Activated CD8-positive, alpha-beta memory T cell treated with anti-CD3 and anti-CD28 coated beads, Interleukin-2, amount 10 ng/mL, durations not matched to agents 7 days and 5 days (primary cell): ENCODE measurements at regions not wholly inside any gene's neighbourhood (a gene's known extent, or its start where the extent isn't known, plus 50 kb on each side); places are given as distances from the start of the nearest gene placed in this dataset.
"Not testable (repeated sequence)": the region's sequence is repeated elsewhere in the genome, so short reads cannot be mapped to it uniquely, and the experiment has no call there.

Experiments used
- ATAC-seq: fragments of 150-1000 bp; cut with Tn5 transposase; one replicate; pipeline ENCODE4 v1.10.0; 2021; ENCODE audit warnings: moderate library complexity
- CTCF ChIA-PET: fragments of 350-600 bp; sonication (Branson Sonifier 250); formaldehyde crosslinking; loops from one replicate; lab custom pipeline; 2021; ENCODE audit warnings: antibody characterized with exemption; lab: Charles Lee
- DNase-seq: peaks from one replicate; pipeline ENCODE4 v3.0.0-alpha.2; 2020
- H3K27ac Mint-ChIP-seq: one replicate; pipeline ENCODE4 v1.8.0; 2021; ENCODE audit warnings: mild to moderate bottlenecking, mixed read lengths
- H3K27me3 Mint-ChIP-seq: one replicate; pipeline ENCODE4 v1.8.0; 2021; ENCODE audit warnings: mixed read lengths
- H3K36me3 Mint-ChIP-seq: one replicate; pipeline ENCODE4 v1.8.0; 2021; ENCODE audit warnings: mild to moderate bottlenecking, mixed read lengths
- H3K4me1 Mint-ChIP-seq: one replicate; pipeline ENCODE4 v1.8.0; 2021; ENCODE audit warnings: mixed read lengths
- H3K4me3 Mint-ChIP-seq: one replicate; pipeline ENCODE4 v1.8.0; 2021; ENCODE audit warnings: mild to moderate bottlenecking, moderate library complexity, mixed read lengths
- H3K9me3 Mint-ChIP-seq: one replicate; pipeline ENCODE4 v1.8.0; 2022; ENCODE audit warnings: low read depth, mixed read lengths

DNA sequence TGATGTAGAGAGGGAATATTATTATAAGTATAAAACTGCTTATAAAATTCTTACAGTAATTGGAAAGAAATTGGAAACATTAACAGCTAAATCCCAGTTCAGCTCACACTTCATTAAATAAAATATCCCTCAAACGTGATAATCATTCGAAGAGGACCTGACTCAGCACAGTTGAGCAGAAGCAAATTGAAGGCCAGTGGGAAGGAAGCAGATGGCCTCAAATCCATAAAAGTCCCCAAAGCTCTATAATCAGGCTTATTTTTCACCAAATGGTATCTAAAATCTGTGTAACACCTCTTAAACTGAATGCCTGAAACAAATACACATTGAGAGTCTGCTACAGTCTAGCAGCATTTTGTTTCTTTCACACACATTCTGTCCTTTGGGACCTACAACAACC is 106.8 kb downstream of the TENT5C start:
- peaks cover 4% of the 10 kb centered on the region for H3K9me3 Mint-ChIP-seq
- H3K27me3 Mint-ChIP-seq, result peaks cover 6% of the 10 kb centered on the region
- H3K36me3 Mint-ChIP-seq, result no peaks in the 10 kb centered on the region
- H3K27ac Mint-ChIP-seq, result no peak overlapping the region
- no peak overlapping the region for H3K4me3 Mint-ChIP-seq
- peaks cover 2% of the 10 kb centered on the region for H3K4me1 Mint-ChIP-seq
- DNase-seq (no peak), ATAC-seq (no peak)
- CTCF ChIA-PET, result interaction anchor here (0.7 to 4.0 kb wide), 3 partner anchors 42 to 178 kb away, joined by 3 to 17 read pairs (median 3); no protein-coding TSS in a partner anchor

DNA sequence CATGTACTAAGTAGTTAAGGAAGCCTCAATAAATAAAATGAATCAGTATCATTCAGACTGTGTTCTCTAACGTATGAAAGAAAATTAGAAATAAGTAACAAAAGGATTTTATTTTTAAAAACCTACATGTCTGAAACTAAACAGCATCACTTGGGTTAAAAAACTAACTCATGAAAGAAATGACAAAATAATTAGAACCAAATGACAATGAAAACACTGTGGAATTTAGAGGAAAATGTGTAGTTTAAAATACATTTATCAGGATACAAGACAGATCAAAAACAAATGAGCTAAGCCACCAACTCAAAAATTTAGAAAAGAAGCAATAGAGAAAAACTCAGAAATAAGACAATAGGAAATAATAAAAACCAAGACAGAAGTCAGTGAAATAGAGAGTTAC is 108.7 kb downstream of the TENT5C start:
- Mint-ChIP-seq H3K4me1 (peaks cover under 1% of the 10 kb centered on the region), H3K27me3 (peaks cover 6% of the 10 kb centered on the region), H3K4me3 (no peak overlapping the region), H3K36me3 (peaks cover 6% of the 10 kb centered on the region), H3K9me3 (peaks cover 7% of the 10 kb centered on the region), H3K27ac (no peak overlapping the region)
- no peak for ATAC-seq
- DNase-seq, result no peak
- CTCF ChIA-PET, result interaction anchor here (1.5 kb wide), 1 partner anchor 40 kb away, joined by 4 read pairs; no protein-coding TSS in a partner anchor

DNA sequence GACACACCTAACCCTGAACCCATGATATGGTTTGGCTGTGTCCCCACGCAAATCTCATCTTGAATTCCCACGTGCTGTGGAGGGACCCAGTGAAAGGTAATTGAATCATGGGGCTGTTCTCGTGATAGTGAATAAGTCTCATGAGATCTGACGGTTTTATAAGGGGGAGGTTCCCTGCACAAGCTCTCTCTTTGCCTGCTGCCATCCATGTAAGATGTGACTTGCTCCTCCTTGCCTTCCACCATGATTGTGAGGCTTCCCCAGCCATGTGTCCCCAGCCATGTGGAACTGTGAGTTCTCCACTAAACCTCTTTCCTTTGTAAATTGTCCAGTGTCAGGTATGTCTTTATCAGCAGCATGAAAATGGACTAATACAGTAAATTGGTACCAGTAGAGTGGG is 110.2 kb downstream of the TENT5C start:
- not testable (repeated sequence) for DNase-seq, H3K4me3 Mint-ChIP-seq, ATAC-seq, H3K4me1 Mint-ChIP-seq, H3K27me3 Mint-ChIP-seq, H3K27ac Mint-ChIP-seq
- Mint-ChIP-seq H3K9me3 (peaks cover 13% of the 10 kb centered on the region), H3K36me3 (peaks cover 11% of the 10 kb centered on the region)
- CTCF ChIA-PET, result interaction anchor here (0.8 kb wide), 1 partner anchor 42 kb away, joined by 5 read pairs; no protein-coding TSS in a partner anchor

DNA sequence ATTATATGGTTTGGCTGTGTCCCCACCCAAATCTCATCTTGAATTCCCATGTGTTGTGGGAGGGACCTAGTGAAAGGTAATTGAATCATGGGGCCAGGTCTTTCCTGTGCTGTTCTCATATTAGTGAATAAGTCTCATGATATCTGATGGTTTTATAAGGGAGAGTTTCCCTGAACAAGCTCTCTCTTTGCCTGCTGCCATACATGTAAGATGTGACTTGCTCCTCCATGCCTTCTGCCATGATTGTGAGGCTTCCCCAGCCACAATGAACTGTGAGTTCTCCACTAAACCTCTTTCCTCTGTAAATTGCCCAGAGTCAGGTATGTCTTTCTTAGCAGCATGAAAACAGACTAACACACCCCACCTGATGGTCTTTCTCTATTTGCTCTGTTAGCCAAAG is 112.1 kb downstream of the TENT5C start:
- H3K9me3 Mint-ChIP-seq, result peaks cover 13% of the 10 kb centered on the region
- H3K4me1 Mint-ChIP-seq, CTCF ChIA-PET, ATAC-seq, H3K27ac Mint-ChIP-seq, DNase-seq, H3K27me3 Mint-ChIP-seq, H3K4me3 Mint-ChIP-seq: not testable (repeated sequence)
- peaks cover 11% of the 10 kb centered on the region for H3K36me3 Mint-ChIP-seq

DNA sequence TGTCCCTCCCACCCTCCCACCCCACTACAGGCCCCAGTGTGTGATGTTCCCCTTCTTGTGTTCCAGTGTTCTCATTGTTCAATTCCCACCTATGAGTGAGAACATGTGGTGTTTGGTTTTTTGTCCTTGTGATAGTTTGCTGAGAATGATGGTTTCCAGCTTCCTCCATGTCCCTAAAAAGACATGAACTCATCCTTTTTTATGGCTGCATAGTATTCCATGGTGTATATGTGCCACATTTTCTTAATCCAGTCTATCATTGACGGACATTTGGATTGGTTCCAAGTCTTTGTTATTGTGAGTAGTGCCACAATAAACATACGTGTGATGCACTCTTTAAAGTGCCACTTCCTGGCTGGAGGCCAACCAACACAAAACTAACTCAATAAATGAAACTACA is 112.7 kb downstream of the TENT5C start:
- H3K4me1 Mint-ChIP-seq, CTCF ChIA-PET, ATAC-seq, H3K4me3 Mint-ChIP-seq, H3K27ac Mint-ChIP-seq, H3K27me3 Mint-ChIP-seq, DNase-seq: not testable (repeated sequence)
- Mint-ChIP-seq H3K36me3 (peaks cover 12% of the 10 kb centered on the region), H3K9me3 (peaks cover 13% of the 10 kb centered on the region)

DNA sequence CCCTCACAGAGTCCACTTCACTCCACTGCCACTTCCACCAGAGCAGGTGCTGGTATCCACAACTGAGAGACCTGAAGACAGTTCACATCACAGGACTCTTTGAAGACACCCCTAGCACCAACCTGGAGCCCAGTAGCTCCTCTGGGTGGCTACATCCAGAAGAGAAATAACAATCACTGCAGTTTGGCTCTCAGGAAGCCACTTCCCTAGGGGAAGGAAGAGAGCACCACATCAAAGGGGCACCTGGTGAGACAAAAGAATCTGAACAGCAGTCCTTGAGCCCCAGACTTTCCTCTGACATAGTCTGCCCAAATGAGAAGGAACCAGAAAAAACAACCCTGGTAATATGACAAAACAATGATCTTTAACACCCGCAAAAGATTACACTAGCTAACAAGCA is 113.2 kb downstream of the TENT5C start:
- no peaks in the 10 kb centered on the region for H3K4me1 Mint-ChIP-seq
- peaks cover 4% of the 10 kb centered on the region for H3K27me3 Mint-ChIP-seq
- no peak for DNase-seq
- peaks cover 13% of the 10 kb centered on the region for H3K9me3 Mint-ChIP-seq
- CTCF ChIA-PET, result no interaction called here
- no peak for ATAC-seq
- H3K36me3 Mint-ChIP-seq, result peaks cover 12% of the 10 kb centered on the region
- no peak overlapping the region for H3K4me3 Mint-ChIP-seq
- no peak overlapping the region for H3K27ac Mint-ChIP-seq

DNA sequence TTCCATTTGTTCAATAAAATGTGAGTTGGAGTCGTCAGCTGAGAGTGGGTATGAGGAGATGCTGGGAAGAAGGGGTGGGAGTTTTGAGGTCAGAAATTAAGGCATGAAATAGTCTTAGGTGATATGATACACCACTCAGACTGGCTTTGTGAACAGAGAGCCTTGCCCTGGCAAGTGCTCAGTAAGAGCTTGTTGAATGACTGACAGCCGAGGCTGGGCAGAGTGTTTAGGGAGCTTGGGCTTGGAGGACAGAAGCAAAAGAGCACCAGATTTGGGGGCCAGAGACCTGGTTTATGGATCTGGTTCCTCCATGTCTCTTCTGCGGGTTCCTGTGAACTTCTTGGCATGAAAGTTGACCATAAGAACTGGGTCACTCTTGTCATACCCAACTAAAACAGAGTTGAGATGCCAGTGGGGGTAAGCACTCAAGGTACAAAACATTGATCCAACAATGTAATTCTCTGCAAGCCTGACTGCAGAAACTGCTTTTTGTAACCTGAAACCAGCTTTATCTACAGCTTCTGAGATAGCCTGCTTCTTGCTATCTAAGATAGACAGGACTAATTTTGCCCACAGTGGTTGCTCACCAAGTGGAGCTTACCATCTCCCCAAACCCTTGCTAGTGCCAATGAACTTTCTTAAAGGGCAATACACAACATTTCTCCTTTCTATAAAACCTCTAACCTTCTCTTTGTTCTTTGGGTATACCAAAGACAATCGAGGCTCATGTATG is 126.4 kb downstream of the TENT5C start:
- ATAC-seq, result no peak
- no peak for DNase-seq
- H3K27ac Mint-ChIP-seq, result no peak overlapping the region
- H3K4me1 Mint-ChIP-seq, result peaks cover 11% of the 10 kb centered on the region
- H3K27me3 Mint-ChIP-seq, result peaks cover 9% of the 10 kb centered on the region
- H3K4me3 Mint-ChIP-seq, result no peak overlapping the region
- CTCF ChIA-PET, result interaction anchor here (1.3 to 8.1 kb wide), 3 partner anchors 24 to 197 kb away, joined by 3 to 59 read pairs (median 5); no protein-coding TSS in a partner anchor
- peaks cover 6% of the 10 kb centered on the region for H3K36me3 Mint-ChIP-seq
- peaks cover 10% of the 10 kb centered on the region for H3K9me3 Mint-ChIP-seq

DNA sequence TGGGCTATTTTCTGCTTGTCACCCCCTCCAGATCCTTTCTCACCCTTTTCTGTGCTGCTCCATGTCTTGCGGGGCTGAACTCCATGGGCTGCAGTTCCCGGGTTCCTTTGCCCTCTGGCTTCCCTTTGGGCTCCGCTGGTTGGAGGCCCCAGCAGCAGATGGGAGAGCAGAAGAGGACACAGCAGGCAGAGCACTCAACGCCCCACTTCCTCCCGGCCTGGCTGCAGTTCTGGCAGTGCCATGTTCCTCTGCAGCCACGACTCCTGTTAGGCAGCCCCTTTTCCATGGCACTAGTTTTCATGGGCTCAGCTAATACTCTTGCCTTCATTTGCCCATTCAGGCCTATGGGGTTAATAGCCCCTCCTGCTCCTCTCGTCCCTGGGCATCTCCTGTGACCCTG is 127.1 kb downstream of the TENT5C start:
- no peak overlapping the region for H3K27ac Mint-ChIP-seq
- ATAC-seq, result no peak
- H3K4me1 Mint-ChIP-seq, result peaks cover 11% of the 10 kb centered on the region
- DNase-seq, result no peak
- H3K9me3 Mint-ChIP-seq, result peaks cover 3% of the 10 kb centered on the region
- H3K36me3 Mint-ChIP-seq, result peaks cover 3% of the 10 kb centered on the region
- H3K27me3 Mint-ChIP-seq, result peaks cover 2% of the 10 kb centered on the region
- no peak overlapping the region for H3K4me3 Mint-ChIP-seq
- CTCF ChIA-PET, result interaction anchor here (1.3 to 8.1 kb wide), 3 partner anchors 23 to 198 kb away, joined by 3 to 59 read pairs (median 5); no protein-coding TSS in a partner anchor

DNA sequence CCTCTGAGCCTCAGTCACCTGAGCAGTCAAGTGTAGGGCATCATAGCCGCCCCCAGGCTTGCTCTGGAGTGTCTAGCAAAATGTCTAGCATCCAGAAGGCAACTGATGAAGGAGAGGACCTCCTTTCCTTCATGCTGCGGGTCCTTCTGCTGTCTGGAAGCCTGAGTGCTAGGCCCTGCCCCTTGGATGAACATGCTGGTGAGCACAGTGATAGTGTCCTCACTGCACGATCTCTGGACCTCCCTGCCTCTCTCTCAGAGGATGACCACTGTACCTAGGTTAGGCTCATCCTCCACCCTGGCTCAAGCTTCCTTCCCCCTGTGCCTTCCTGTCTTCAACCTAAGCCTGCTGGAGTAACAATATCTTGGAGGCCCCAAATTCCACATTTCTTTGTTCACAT is 128.6 kb downstream of the TENT5C start:
- CTCF ChIA-PET, result interaction anchor here (1.4 to 8.1 kb wide), 3 partner anchors 22 to 199 kb away, joined by 4 to 59 read pairs (median 4); no protein-coding TSS in a partner anchor
- Mint-ChIP-seq H3K36me3 (peaks cover 3% of the 10 kb centered on the region), H3K27me3 (no peaks in the 10 kb centered on the region), H3K9me3 (no peaks in the 10 kb centered on the region), H3K27ac (peak overlapping the region; percentile 80), H3K4me3 (no peak overlapping the region), H3K4me1 (peaks cover 11% of the 10 kb centered on the region)
- no peak for DNase-seq
- ATAC-seq, result no peak

DNA sequence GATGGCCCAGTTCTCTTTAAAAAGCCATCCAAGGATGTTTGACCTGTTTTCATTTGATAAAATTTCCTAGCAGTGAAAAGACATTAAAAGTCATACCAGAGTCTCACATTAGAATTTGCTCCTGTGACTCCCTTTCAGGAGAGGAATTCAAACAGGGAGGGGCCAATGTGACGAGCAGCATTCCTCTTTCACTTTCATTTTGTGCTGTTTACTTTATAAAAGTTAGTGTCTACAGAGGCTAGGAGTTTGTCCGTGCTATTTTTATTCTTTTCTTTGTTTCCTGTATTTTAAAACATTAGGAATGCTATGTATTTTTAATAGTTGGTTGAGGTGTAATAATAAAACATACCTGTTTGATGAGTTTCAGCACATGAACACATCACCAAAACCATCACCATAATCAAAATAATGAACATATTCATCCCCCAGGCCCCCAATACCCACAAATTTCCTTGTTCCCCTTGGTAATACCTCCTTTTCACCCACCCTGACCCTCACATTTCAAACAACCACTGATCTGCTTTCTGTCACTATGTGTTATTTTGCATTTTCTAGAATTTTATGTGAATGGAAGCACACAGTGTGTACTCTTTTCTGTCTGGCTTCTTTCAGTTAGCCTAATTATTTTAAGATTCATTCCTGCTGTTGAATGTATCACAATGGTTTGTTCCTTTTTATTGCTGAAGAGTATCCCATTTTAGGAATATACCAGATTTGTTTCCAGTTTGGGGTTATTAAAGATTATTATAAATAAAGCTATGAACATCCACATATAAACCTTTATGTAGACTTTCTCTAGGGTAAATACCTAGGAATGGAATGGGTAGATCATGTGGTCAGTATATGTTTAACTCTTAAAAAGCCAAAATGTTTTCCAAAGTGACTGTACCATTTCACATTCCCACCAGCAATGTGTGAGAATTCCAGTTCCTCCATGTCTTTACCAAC is 129.5 kb downstream of the TENT5C start:
- Mint-ChIP-seq H3K36me3 (peaks cover 3% of the 10 kb centered on the region), H3K27ac (peak overlapping the region; percentile 92), H3K27me3 (no peaks in the 10 kb centered on the region), H3K4me1 (peaks cover 11% of the 10 kb centered on the region), H3K4me3 (peak overlapping the region; percentile 73), H3K9me3 (no peaks in the 10 kb centered on the region)
- DNase-seq (peak; percentile 70), ATAC-seq (peak; percentile 97)
- CTCF ChIA-PET, result interaction anchor here (0.7 to 8.1 kb wide), 5 partner anchors 21 to 200 kb away, joined by 3 to 59 read pairs (median 4); no protein-coding TSS in a partner anchor

DNA sequence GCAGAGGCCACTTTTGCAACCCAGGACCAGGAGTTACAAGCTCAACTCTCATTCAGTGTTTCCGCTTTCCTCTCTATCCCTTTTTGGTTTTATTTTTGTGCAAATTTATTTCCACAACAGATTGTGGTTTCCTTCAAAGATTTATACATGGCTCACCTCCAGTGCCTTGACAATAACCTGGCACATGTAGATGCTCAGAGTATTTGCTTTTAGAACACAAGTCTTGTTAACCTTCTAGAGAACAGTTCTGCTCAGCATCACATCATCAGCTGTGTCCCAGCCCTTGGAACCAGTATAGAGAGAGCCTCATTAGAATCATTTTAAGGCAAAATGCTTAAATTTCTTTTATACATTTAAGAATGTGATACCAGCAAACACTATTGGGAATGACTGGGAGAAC is 133.7 kb downstream of the TENT5C start:
- H3K27me3 Mint-ChIP-seq, result peaks cover 20% of the 10 kb centered on the region
- H3K36me3 Mint-ChIP-seq, result peaks cover 3% of the 10 kb centered on the region
- no peak for DNase-seq
- H3K4me1 Mint-ChIP-seq, result peaks cover 10% of the 10 kb centered on the region
- ATAC-seq, result no peak
- H3K9me3 Mint-ChIP-seq, result no peaks in the 10 kb centered on the region
- no peak overlapping the region for H3K27ac Mint-ChIP-seq
- H3K4me3 Mint-ChIP-seq, result no peak overlapping the region
- CTCF ChIA-PET, result interaction anchor here (1.4 kb wide), 2 partner anchors 15 to 19 kb away, joined by 4 to 5 read pairs; no protein-coding TSS in a partner anchor

DNA sequence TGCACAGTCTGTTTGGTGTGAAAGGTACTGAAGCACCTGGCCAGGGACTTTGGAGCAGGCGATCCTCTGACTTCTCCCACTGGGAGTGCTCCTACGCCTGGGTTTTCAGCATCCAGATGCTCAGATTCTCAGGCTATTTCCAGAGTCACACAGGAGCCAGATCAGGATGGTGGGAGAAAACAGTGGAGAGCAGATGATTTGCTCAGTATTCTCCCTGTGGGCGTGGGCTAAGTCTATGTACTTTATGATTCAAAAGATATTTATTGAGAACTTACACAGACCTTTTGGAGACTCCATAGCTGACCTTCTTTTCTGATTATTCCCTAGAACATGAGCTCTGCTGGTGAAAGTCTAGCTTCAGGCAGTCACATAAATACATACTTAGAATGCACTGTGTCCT is 134.6 kb downstream of the TENT5C start:
- CTCF ChIA-PET, result interaction anchor here (1.2 to 1.9 kb wide), 3 partner anchors 13 to 18 kb away, joined by 4 to 8 read pairs (median 4); no protein-coding TSS in a partner anchor
- no peak overlapping the region for H3K27ac Mint-ChIP-seq

DNA sequence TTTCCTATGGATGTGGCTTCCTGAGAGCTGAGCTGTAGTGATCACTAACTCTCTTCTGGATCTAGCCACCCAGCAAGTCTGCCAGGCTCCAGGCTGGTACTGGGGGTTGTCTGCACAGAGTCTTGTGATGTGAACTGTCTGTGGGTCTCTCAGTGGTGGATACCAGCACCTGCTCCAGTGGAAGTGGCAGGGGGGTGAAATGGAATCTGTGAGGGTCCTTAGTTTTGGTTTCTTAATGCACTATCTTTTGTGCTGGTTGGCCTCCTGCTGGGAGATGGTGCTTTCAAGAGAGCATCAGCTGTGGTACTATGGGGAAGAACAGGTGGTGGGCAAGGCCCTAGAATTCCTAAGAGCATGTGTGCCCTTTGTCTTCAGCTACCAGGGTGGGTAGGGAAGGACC is 140.7 kb downstream of the TENT5C start:
- CTCF ChIA-PET, result interaction anchor here (2.0 kb wide), 1 partner anchor 12 kb away, joined by 7 read pairs; no protein-coding TSS in a partner anchor
- H3K4me1 Mint-ChIP-seq, ATAC-seq, H3K9me3 Mint-ChIP-seq, H3K27ac Mint-ChIP-seq, H3K4me3 Mint-ChIP-seq, DNase-seq, H3K36me3 Mint-ChIP-seq: not testable (repeated sequence)
- peaks cover 43% of the 10 kb centered on the region for H3K27me3 Mint-ChIP-seq

More for the DNA sequence above, 134.6 kb downstream of the TENT5C start:
- Mint-ChIP-seq H3K4me3 (no peak overlapping the region), H3K9me3 (no peaks in the 10 kb centered on the region), H3K4me1 (peaks cover 3% of the 10 kb centered on the region), H3K27me3 (peaks cover 20% of the 10 kb centered on the region), H3K36me3 (peaks cover 3% of the 10 kb centered on the region)
- ATAC-seq (no peak), DNase-seq (no peak)
